H9 (cell line): ENCODE measurements at regions not wholly inside any gene's neighbourhood (a gene's known extent, or its start where the extent isn't known, plus 50 kb on each side); places are given as distances from the start of the nearest gene placed in this dataset.

Experiments
- DNase-seq: peaks from one replicate; pipeline ENCODE4 v3.0.0-alpha.2; 2017
- H2AFZ ChIP-seq: one replicate; pipeline ENCODE4 v1.6.1; 2013; ENCODE audit warnings: mild to moderate bottlenecking, low read length, control low read depth, moderate library complexity
- H2AK5ac ChIP-seq: 2 replicates; pipeline ENCODE4 v1.6.1; 2013; ENCODE audit warnings: low read length, control low read depth, mixed read lengths; ENCODE audit not compliant: insufficient read length
- H2BK120ac ChIP-seq: one replicate; pipeline ENCODE4 v1.6.1; 2013; ENCODE audit warnings: low read depth, mild to moderate bottlenecking, low read length, control low read depth, inconsistent platforms; ENCODE audit not compliant: poor library complexity, severe bottlenecking
- H2BK12ac ChIP-seq: 2 replicates; pipeline ENCODE4 v1.6.1; 2013; ENCODE audit warnings: low read length, control low read depth, mixed read lengths, low read depth; ENCODE audit not compliant: insufficient read length
- H2BK15ac ChIP-seq: 2 replicates; pipeline ENCODE4 v1.6.1; 2013; ENCODE audit warnings: low read depth, low read length, control low read depth
- H2BK20ac ChIP-seq: one replicate; pipeline ENCODE4 v1.6.1; 2013; ENCODE audit warnings: low read depth, mild to moderate bottlenecking, low read length, control low read depth, inconsistent platforms; ENCODE audit not compliant: poor library complexity, severe bottlenecking
- H2BK5ac ChIP-seq: 2 replicates; pipeline ENCODE4 v1.6.1; 2013; ENCODE audit warnings: low read length, control low read depth, mixed read lengths; ENCODE audit not compliant: insufficient read length
- H3K14ac ChIP-seq: 2 replicates; pipeline ENCODE4 v1.6.1; 2013; ENCODE audit warnings: low read length, control low read depth; ENCODE audit not compliant: insufficient read depth
- H3K18ac ChIP-seq: 2 replicates; pipeline ENCODE4 v1.6.1; 2013; ENCODE audit warnings: low read depth, mild to moderate bottlenecking, mixed read lengths, low read length, control low read depth; ENCODE audit not compliant: insufficient read length
- H3K23ac ChIP-seq: 2 replicates; pipeline ENCODE4 v1.6.1; 2013; ENCODE audit warnings: low read length, control low read depth, mixed read lengths, low read depth; ENCODE audit not compliant: insufficient read length
- H3K23me2 ChIP-seq: 2 replicates; pipeline ENCODE4 v1.6.1; 2013; ENCODE audit warnings: low read depth, mild to moderate bottlenecking, mixed read lengths, low read length, control low read depth; ENCODE audit not compliant: insufficient read length, poor library complexity, severe bottlenecking
- H3K27ac ChIP-seq: 2 replicates; pipeline ENCODE4 v1.5.1; 2013; ENCODE audit warnings: low read length, control low read depth, mixed read lengths, low read depth; ENCODE audit not compliant: insufficient read length
- H3K27me3 ChIP-seq: 2 replicates; pipeline ENCODE4 v1.6.1; 2013; ENCODE audit warnings: low read length, control low read depth, inconsistent platforms; ENCODE audit not compliant: insufficient read depth
- H3K4ac ChIP-seq: 2 replicates; pipeline ENCODE4 v1.6.1; 2013; ENCODE audit warnings: low read depth, mild to moderate bottlenecking, control low read depth, inconsistent platforms, low read length, moderate library complexity
- H3K4me1 ChIP-seq: 2 replicates; pipeline ENCODE4 v1.6.1; 2013; ENCODE audit warnings: low read length, control low read depth, inconsistent platforms; ENCODE audit not compliant: insufficient read depth
- H3K4me2 ChIP-seq: 2 replicates; pipeline ENCODE4 v1.6.1; 2013; ENCODE audit warnings: low read length, control low read depth, mixed read lengths; ENCODE audit not compliant: insufficient read length, insufficient read depth
- H3K56ac ChIP-seq: 2 replicates; pipeline ENCODE4 v1.6.1; 2013; ENCODE audit warnings: low read depth, mild to moderate bottlenecking, mixed read lengths, low read length, control low read depth; ENCODE audit not compliant: insufficient read length
- H3K79me1 ChIP-seq: 2 replicates; pipeline ENCODE4 v1.6.1; 2013; ENCODE audit warnings: low read depth, mild to moderate bottlenecking, moderate library complexity, low read length, control low read depth, inconsistent platforms; ENCODE audit not compliant: insufficient read depth, poor library complexity, severe bottlenecking
- H3K79me2 ChIP-seq: 2 replicates; pipeline ENCODE4 v1.6.1; 2013; ENCODE audit warnings: low read length, control low read depth, inconsistent platforms; ENCODE audit not compliant: insufficient read depth
- H3K9ac ChIP-seq: 2 replicates; pipeline ENCODE4 v1.6.1; 2013; ENCODE audit warnings: low read length, control low read depth, mixed read lengths; ENCODE audit not compliant: insufficient read length; ENCODE audit errors: extremely low read depth
- H3K9me3 ChIP-seq: one replicate; pipeline ENCODE4 v1.6.1; 2013; ENCODE audit warnings: low read depth, low read length, inconsistent platforms; ENCODE audit not compliant: control insufficient read depth
- H3T11ph ChIP-seq: one replicate; pipeline ENCODE4 v1.6.1; 2013; ENCODE audit warnings: mild to moderate bottlenecking, low read length, control low read depth, inconsistent platforms
- H4K20me1 ChIP-seq: one replicate; pipeline ENCODE4 v1.6.1; 2013; ENCODE audit not compliant: control insufficient read depth, insufficient read length, insufficient read depth
- H4K5ac ChIP-seq: 2 replicates; pipeline ENCODE4 v1.6.1; 2013; ENCODE audit warnings: low read depth, mild to moderate bottlenecking, mixed read lengths, low read length, control low read depth; ENCODE audit not compliant: insufficient read length
- H4K8ac ChIP-seq: replicated peaks from 2 replicates; pipeline ENCODE4 v1.6.1; 2013; ENCODE audit warnings: low read length, control low read depth, mixed read lengths, low read depth; ENCODE audit not compliant: insufficient read length
- H4K91ac ChIP-seq: 2 replicates; pipeline ENCODE4 v1.6.1; 2013; ENCODE audit warnings: low read depth, mild to moderate bottlenecking, moderate library complexity, mixed read lengths, low read length, control low read depth; ENCODE audit not compliant: insufficient read length
- H3K27ac Mint-ChIP-seq, 3 experiments: 2 replicates in 2 of 3; 3 replicates in 1 of 3; pipeline ENCODE4 v1.8.0; 2020 to 2021; ENCODE audit warnings: mixed read lengths in 3 of 3, mild to moderate bottlenecking in 1 of 3, moderate library complexity in 1 of 3
- H3K27me3 Mint-ChIP-seq: 2 replicates; pipeline ENCODE4 v1.8.0; 2021; ENCODE audit warnings: low read depth, mild to moderate bottlenecking, moderate library complexity, mixed read lengths
- H3K36me3 Mint-ChIP-seq, 3 experiments: 2 replicates in 2 of 3; 3 replicates in 1 of 3; pipeline ENCODE4 v1.8.0; 2020 to 2021; ENCODE audit warnings: low read depth in 3 of 3, mixed read lengths in 3 of 3; ENCODE audit not compliant: insufficient read depth in 1 of 3
- H3K4me1 Mint-ChIP-seq, 2 experiments: 2 replicates each; pipeline ENCODE4 v1.8.0; 2020; ENCODE audit warnings: mixed read lengths in 2 of 2
- H3K4me3 Mint-ChIP-seq, 2 experiments: 2 replicates in 1 of 2; 3 replicates in 1 of 2; pipeline ENCODE4 v1.8.0; 2020 to 2021; ENCODE audit warnings: mild to moderate bottlenecking in 2 of 2, mixed read lengths in 2 of 2, moderate library complexity in 1 of 2
- H3K9me3 Mint-ChIP-seq, 2 experiments: 2 replicates in 1 of 2; 3 replicates in 1 of 2; pipeline ENCODE4 v1.8.0; 2020; ENCODE audit warnings: mild to moderate bottlenecking in 2 of 2, mixed read lengths in 2 of 2, moderate library complexity in 1 of 2
- CTCF ChIP-seq: fragments of 200-600 bp; sonication (generic); conservative IDR thresholded peaks from 3 replicates; pipeline ENCODE4 v1.8.0; 2021; ENCODE audit warnings: antibody characterized with exemption, mild to moderate bottlenecking
- WGBS: extraction: QIAGEN DNeasy Blood & Tissue Kit; methylation state at CpG from one replicate; pipeline ENCODE4 v1.1.7; 2013; ENCODE audit warnings: missing lambda C conversion rate, low lambda C conversion rate, mixed read lengths; ENCODE audit not compliant: insufficient read length; ENCODE audit errors: extremely low coverage; 5-methylcytosine and 5-hydroxymethylcytosine counted together

- Histone ChIP-seq H2AFZ (no peak overlapping the region), H3K14ac (no peak overlapping the region), H3K27me3 (no peaks in the 10 kb centered on the region), H3K79me2 (no peaks in the 10 kb centered on the region), H3K4me2 (no peak overlapping the region), H4K20me1 (no peaks in the 10 kb centered on the region), H3K18ac (no peak overlapping the region), H3K79me1 (no peaks in the 10 kb centered on the region), H2BK120ac (no peak overlapping the region), H2BK20ac (no peak overlapping the region), H3K9me3 (no peaks in the 10 kb centered on the region), H2AK5ac (no peak overlapping the region), H3K23me2 (no peaks in the 10 kb centered on the region), H3K27ac (no peak overlapping the region), H4K91ac (no peak overlapping the region), H4K5ac (peak overlapping the region; percentile 53), H3K56ac (no peak overlapping the region), H3T11ph (no peak overlapping the region), H2BK12ac (no peak overlapping the region), H3K4me1 (0 out of 2 replicates have a peak, but pooled peaks cover 2% of the 10 kb centered on the region), H2BK15ac (no peak overlapping the region), H3K4ac (no peak overlapping the region), H4K8ac (no peak overlapping the region), H2BK5ac (no peak overlapping the region), H3K23ac (no peak overlapping the region), H3K9ac (no peak overlapping the region)
- Mint-ChIP-seq H3K27me3 (peaks cover 2% of the 10 kb centered on the region; the same call in 1 of the 2 replicates), H3K4me1 (peaks cover 10 to 16% of the 10 kb centered on the region in 2 experiments), H3K4me3 (no peak overlapping the region), H3K36me3 (no peaks in the 10 kb centered on the region; a peak in 2 of 7 replicates), H3K27ac (no peak overlapping the region), H3K9me3 (peaks cover 2 to 7% of the 10 kb centered on the region in 2 experiments; a peak in 4 of 5 replicates)
- no CpG with 5 or more reads among the region's 4 CpGs for WGBS
- TF ChIP-seq CTCF = no peak
- no peak for DNase-seq
These were observed 64.9 kb upstream of the GNG12 start for GRCh38 chr1:67898033-67898726.
